Thoracic aorta (tissue), 2 donors: ENCODE measurements at regions not wholly inside any gene's neighbourhood (a gene's known extent, or its start where the extent isn't known, plus 50 kb on each side); places are given as distances from the start of the nearest gene placed in this dataset.

ENCODE experiments used
- ATAC-seq: fragments of 150-250 bp; one replicate; pipeline ENCODE4 v1.8.0; 2017; ENCODE audit warnings: low read depth; ENCODE audit not compliant: insufficient number of reproducible peaks, low FRiP score
- DNase-seq: peaks from one replicate; pipeline ENCODE4 v3.0.0-alpha.2; 2020; ENCODE audit warnings: low spot score
- H3K27ac ChIP-seq, 2 donors: fragments of 200-600 bp; sonication (generic); 1 replicate in 1 of 2; 2 replicates in 1 of 2; pipeline ENCODE4 v1.5.1; 2016; ENCODE audit warnings: mild to moderate bottlenecking in 2 of 2, moderate library complexity in 2 of 2
- H3K27me3 ChIP-seq: fragments of 200-600 bp; sonication (generic); replicated peaks from 2 replicates; pipeline ENCODE4 v1.6.0; 2016; ENCODE audit warnings: mild to moderate bottlenecking; ENCODE audit not compliant: insufficient read depth
- H3K36me3 ChIP-seq: fragments of 200-600 bp; sonication (generic); one replicate; pipeline ENCODE4 v1.5.1; 2016
- H3K4me1 ChIP-seq, 2 donors: fragments of 200-600 bp; sonication (generic); 1 replicate in 1 of 2; 2 replicates in 1 of 2; pipeline versions ENCODE4 v1.5.1 to v1.6.0; 2016; ENCODE audit warnings: low read depth in 2 of 2, mild to moderate bottlenecking in 1 of 2; ENCODE audit not compliant: control insufficient read depth in 1 of 2
- H3K4me3 ChIP-seq: fragments of 200-600 bp; sonication (generic); 2 replicates; pipeline ENCODE4 v1.5.1; 2016; ENCODE audit warnings: mild to moderate bottlenecking
- H3K9me3 ChIP-seq: fragments of 200-600 bp; sonication (generic); 2 replicates; pipeline ENCODE4 v1.5.1; 2016
- CTCF ChIP-seq: fragments of 200-600 bp; sonication (generic); IDR thresholded peaks from one replicate; pipeline ENCODE4 v1.5.1; 2019; ENCODE audit warnings: antibody characterized with exemption

- no peak for DNase-seq
- Histone ChIP-seq H3K9me3 (no peaks in the 10 kb centered on the region), H3K27me3 (no peaks in the 10 kb centered on the region), H3K36me3 (no peaks in the 10 kb centered on the region), H3K4me3 (no peak overlapping the region), H3K27ac (no peak overlapping the region), H3K4me1 (no peaks in the 10 kb centered on the region)
- no peak for TF ChIP-seq CTCF
- ATAC-seq = no peak
Measured at GRCh38 chrX:82585868-82586267, 922.2 kb upstream of the POU3F4 start.

- no peak for TF ChIP-seq CTCF
- H3K36me3 ChIP-seq = no peaks in the 10 kb centered on the region
- no peak for DNase-seq
- H3K9me3 ChIP-seq = no peaks in the 10 kb centered on the region
- no peak for ATAC-seq
- no peak overlapping the region for H3K27ac ChIP-seq
- no peaks in the 10 kb centered on the region for H3K27me3 ChIP-seq
- no peaks in the 10 kb centered on the region for H3K4me1 ChIP-seq
- no peak overlapping the region for H3K4me3 ChIP-seq
Measured at GRCh38 chrX:82589410-82589809, 918.7 kb upstream of the POU3F4 start.

GRCh38 chrX:82591421-82591820, 916.7 kb upstream of the POU3F4 start:
- ATAC-seq (no peak), DNase-seq (no peak)

GRCh38 chrX:82626978-82627377, 881.1 kb upstream of the POU3F4 start:
- no peak for TF ChIP-seq CTCF
- H3K36me3 ChIP-seq = no peaks in the 10 kb centered on the region
- H3K4me3 ChIP-seq = no peak overlapping the region
- H3K27ac ChIP-seq = no peak overlapping the region
- no peaks in the 10 kb centered on the region for H3K9me3 ChIP-seq
- H3K27me3 ChIP-seq = no peaks in the 10 kb centered on the region
- DNase-seq (no peak), ATAC-seq (no peak)
- no peaks in the 10 kb centered on the region for H3K4me1 ChIP-seq

More at GRCh38 chrX:82591421-82591820, 916.7 kb upstream of the POU3F4 start:
- no peaks in the 10 kb centered on the region for H3K9me3 ChIP-seq
- no peak overlapping the region for H3K4me3 ChIP-seq
- H3K4me1 ChIP-seq = no peaks in the 10 kb centered on the region
- H3K36me3 ChIP-seq = no peaks in the 10 kb centered on the region
- no peaks in the 10 kb centered on the region for H3K27me3 ChIP-seq
- no peak for TF ChIP-seq CTCF
- no peak overlapping the region for H3K27ac ChIP-seq

DNA sequence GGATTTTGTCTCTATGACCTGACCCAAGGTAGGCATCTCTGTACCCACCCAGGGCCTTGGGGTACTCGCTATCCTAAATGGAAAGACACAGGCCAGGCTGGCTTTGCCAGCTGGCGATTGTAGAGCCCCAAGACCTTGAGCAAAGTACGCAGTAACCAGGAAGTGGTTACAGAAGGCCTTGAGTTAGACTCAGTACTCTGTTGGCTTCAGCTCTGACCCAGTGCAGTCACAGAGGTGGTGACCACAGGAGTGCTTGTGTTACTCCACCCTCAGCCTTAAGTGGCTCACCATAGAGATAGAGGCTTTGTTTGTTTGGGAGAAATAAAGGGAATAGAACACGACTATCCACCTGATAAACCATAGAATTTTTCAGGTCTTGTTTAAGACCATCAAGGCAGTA, 880.5 kb upstream of the POU3F4 start:
- ATAC-seq = no peak
- no peaks in the 10 kb centered on the region for H3K9me3 ChIP-seq
- H3K4me1 ChIP-seq = no peaks in the 10 kb centered on the region

More for the DNA sequence above, 880.5 kb upstream of the POU3F4 start:
- no peak for TF ChIP-seq CTCF
- H3K27me3 ChIP-seq = no peaks in the 10 kb centered on the region
- DNase-seq = no peak
- H3K36me3 ChIP-seq = no peaks in the 10 kb centered on the region
- H3K4me3 ChIP-seq = no peak overlapping the region
- H3K27ac ChIP-seq = no peak overlapping the region
